ENCODE measurements at regions not wholly inside any gene's neighbourhood (a gene's known extent, or its start where the extent isn't known, plus 50 kb on each side); places are given as distances from the start of the nearest gene placed in this dataset.

- TF ChIP-seq CTCF (IDR thresholded peaks at IDR 0.05) (no peak), POLR2A (IDR thresholded peaks at IDR 0.05) (no peak)
Observed at GRCh38 chr5:118033686-118034338, 954.5 kb downstream of the DTWD2 start.

Data from thyroid gland (tissue), 4 donors.